ENCODE measurements at regions not wholly inside any gene's neighbourhood (a gene's known extent, or its start where the extent isn't known, plus 50 kb on each side); places are given as distances from the start of the nearest gene placed in this dataset.
"Not testable (repeated sequence)": the region's sequence is repeated elsewhere in the genome, so short reads cannot be mapped to it uniquely, and the experiment has no call there.

DNA sequence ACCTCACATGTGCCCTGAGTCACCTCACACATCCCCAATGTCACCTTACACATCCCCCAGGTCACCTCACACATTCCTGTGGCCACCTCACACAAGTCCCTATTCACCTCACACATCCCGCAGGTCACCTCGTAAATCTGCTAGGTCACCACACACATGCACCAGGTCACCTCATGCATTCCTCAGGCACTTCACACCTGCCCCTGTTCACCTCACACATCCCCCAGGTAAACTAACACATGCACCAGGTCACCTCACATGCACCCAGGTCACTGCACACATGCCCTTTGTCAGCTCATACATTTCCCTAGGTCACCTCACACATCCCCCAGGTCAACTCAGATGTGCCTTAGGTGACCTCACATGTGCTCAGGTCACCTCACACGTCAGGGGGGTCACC lies 639.8 kb downstream of the TMEM121 start:
- Histone ChIP-seq H3K27me3 (ENCODE audit: control insufficient read depth in 4 of 4, insufficient read depth in 4 of 4, low read length in 3 of 4) (peaks cover 0 to 11% (median 5%) of the 10 kb centered on the region in 4 donors), H3K27ac (ENCODE audit: low read depth in 1 of 2, low read length in 2 of 2) (no peak overlapping the region), H3K9ac (ENCODE audit: low read depth in 1 of 2, low read length in 2 of 2) (no peak overlapping the region), H3K4me1 (ENCODE audit: control insufficient read depth in 4 of 4, insufficient read depth in 4 of 4, low read length in 3 of 4) (no peaks in the 10 kb centered on the region), H3K4me3 (ENCODE audit: low read depth in 1 of 3, low read length in 3 of 3) (no peak overlapping the region), H3K36me3 (ENCODE audit: control insufficient read depth in 4 of 4, insufficient read depth in 3 of 4, low read depth in 1 of 4, low read length in 3 of 4) (no peaks in the 10 kb centered on the region), H3K9me3 (ENCODE audit: control insufficient read depth in 4 of 4, low read length in 3 of 4) (no peaks in the 10 kb centered on the region)
- 62% methylated on average over 3 of the region's 3 CpGs for WGBS
- DNase-seq (ENCODE audit: low spot score) = no peak
- TF ChIP-seq, protein P1, sequence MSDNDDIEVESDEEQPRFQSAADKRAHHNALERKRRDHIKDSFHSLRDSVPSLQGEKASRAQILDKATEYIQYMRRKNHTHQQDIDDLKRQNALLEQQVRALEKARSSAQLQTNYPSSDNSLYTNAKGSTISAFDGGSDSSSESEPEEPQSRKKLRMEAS (IDR thresholded peaks at IDR 0.05) = no peak
- no peak for TF ChIP-seq FOXA2 (IDR thresholded peaks at IDR 0.05)
- TF ChIP-seq NR2F2 (IDR thresholded peaks at IDR 0.05) = no peak
- no peak for TF ChIP-seq GABPA (IDR thresholded peaks at IDR 0.05 in 1 of 2, conservative IDR thresholded peaks at IDR 0.05 in 1 of 2)
- TF ChIP-seq YY1 (IDR thresholded peaks at IDR 0.05) = no peak
- TF ChIP-seq, protein P2, sequence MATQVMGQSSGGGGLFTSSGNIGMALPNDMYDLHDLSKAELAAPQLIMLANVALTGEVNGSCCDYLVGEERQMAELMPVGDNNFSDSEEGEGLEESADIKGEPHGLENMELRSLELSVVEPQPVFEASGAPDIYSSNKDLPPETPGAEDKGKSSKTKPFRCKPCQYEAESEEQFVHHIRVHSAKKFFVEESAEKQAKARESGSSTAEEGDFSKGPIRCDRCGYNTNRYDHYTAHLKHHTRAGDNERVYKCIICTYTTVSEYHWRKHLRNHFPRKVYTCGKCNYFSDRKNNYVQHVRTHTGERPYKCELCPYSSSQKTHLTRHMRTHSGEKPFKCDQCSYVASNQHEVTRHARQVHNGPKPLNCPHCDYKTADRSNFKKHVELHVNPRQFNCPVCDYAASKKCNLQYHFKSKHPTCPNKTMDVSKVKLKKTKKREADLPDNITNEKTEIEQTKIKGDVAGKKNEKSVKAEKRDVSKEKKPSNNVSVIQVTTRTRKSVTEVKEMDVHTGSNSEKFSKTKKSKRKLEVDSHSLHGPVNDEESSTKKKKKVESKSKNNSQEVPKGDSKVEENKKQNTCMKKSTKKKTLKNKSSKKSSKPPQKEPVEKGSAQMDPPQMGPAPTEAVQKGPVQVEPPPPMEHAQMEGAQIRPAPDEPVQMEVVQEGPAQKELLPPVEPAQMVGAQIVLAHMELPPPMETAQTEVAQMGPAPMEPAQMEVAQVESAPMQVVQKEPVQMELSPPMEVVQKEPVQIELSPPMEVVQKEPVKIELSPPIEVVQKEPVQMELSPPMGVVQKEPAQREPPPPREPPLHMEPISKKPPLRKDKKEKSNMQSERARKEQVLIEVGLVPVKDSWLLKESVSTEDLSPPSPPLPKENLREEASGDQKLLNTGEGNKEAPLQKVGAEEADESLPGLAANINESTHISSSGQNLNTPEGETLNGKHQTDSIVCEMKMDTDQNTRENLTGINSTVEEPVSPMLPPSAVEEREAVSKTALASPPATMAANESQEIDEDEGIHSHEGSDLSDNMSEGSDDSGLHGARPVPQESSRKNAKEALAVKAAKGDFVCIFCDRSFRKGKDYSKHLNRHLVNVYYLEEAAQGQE (IDR thresholded peaks at IDR 0.05) = no peak

DNA sequence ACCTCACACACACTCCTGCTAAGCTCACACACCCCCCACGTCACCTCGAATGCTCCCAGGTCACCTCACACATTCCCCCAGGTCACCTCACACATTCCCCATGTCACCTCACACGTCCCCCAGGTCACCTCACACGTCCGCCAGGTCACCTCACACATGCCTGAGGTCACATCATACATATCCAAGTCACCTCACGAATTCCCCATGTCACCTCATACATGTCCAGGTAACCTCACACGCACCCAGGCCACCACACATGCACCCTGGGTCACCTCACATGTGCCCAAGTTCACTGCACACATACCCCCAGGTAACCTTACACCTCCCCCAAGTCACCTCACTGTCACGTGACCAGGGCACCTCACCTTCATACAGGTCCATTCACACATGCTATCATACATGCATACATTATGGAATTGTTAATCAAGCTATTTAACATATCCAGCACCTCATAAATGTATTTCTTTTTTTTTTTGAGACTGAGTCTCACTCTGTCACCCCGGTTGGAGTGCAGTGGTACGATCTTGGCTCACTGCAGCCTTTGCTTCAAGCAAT lies 640.3 kb downstream of the TMEM121 start:
- Histone ChIP-seq H3K36me3 (ENCODE audit: control insufficient read depth in 4 of 4, insufficient read depth in 3 of 4, low read depth in 1 of 4, low read length in 3 of 4) (no peaks in the 10 kb centered on the region), H3K9me3 (ENCODE audit: control insufficient read depth in 4 of 4, low read length in 3 of 4) (no peaks in the 10 kb centered on the region), H3K9ac (ENCODE audit: low read depth in 1 of 2, low read length in 2 of 2) (no peak overlapping the region), H3K4me3 (ENCODE audit: low read depth in 1 of 3, low read length in 3 of 3) (no peak overlapping the region), H3K27me3 (ENCODE audit: control insufficient read depth in 4 of 4, insufficient read depth in 4 of 4, low read length in 3 of 4) (peaks cover 0 to 11% (median 5%) of the 10 kb centered on the region in 4 donors), H3K27ac (ENCODE audit: low read depth in 1 of 2, low read length in 2 of 2) (no peak overlapping the region), H3K4me1 (ENCODE audit: control insufficient read depth in 4 of 4, insufficient read depth in 4 of 4, low read length in 3 of 4) (no peaks in the 10 kb centered on the region)
- TF ChIP-seq HNF4A (conservative IDR thresholded peaks at IDR 0.05) = no peak
- no peak for DNase-seq (ENCODE audit: low spot score)
- 55% methylated on average over 10 of the region's 10 CpGs for WGBS

DNA sequence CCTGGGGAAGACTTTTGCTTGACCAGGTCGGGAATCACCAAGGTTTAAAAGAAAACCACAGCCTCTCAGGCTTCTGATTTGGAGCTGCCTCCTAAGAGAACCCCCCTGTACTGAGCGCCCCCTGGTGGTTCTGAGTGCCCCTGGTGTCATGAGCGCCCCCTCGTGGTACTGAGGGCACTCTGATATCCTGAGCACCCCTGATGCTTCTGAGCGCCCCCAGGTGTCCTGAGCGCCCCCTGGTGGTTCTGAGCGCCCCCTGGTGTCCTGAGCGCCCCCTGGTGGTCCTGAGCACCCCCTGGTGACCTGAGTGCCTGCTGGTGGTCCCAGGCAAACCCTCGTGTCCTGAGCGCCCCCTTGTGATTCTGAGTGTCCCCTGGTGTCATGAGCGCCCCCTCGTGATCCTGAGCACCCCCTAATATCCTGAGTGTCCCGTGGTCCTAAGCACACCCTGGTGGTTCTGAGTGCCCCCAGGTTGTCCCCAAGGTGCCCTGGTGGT lies 643.8 kb downstream of the TMEM121 start:
- TF ChIP-seq, protein P3, sequence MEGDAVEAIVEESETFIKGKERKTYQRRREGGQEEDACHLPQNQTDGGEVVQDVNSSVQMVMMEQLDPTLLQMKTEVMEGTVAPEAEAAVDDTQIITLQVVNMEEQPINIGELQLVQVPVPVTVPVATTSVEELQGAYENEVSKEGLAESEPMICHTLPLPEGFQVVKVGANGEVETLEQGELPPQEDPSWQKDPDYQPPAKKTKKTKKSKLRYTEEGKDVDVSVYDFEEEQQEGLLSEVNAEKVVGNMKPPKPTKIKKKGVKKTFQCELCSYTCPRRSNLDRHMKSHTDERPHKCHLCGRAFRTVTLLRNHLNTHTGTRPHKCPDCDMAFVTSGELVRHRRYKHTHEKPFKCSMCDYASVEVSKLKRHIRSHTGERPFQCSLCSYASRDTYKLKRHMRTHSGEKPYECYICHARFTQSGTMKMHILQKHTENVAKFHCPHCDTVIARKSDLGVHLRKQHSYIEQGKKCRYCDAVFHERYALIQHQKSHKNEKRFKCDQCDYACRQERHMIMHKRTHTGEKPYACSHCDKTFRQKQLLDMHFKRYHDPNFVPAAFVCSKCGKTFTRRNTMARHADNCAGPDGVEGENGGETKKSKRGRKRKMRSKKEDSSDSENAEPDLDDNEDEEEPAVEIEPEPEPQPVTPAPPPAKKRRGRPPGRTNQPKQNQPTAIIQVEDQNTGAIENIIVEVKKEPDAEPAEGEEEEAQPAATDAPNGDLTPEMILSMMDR (IDR thresholded peaks at IDR 0.05; ENCODE audit: low read depth, low read length, missing input control) = peak; percentile 37
- 52% methylated on average over 13 of the region's 13 CpGs for WGBS
- not testable (repeated sequence) for H3K4me3 ChIP-seq (ENCODE audit: low read depth in 1 of 3, low read length in 3 of 3); H3K9me3 ChIP-seq (ENCODE audit: control insufficient read depth in 4 of 4, low read length in 3 of 4); H3K9ac ChIP-seq (ENCODE audit: low read depth in 1 of 2, low read length in 2 of 2); H3K27ac ChIP-seq (ENCODE audit: low read depth in 1 of 2, low read length in 2 of 2); DNase-seq (ENCODE audit: low spot score); H3K36me3 ChIP-seq (ENCODE audit: control insufficient read depth in 4 of 4, insufficient read depth in 3 of 4, low read depth in 1 of 4, low read length in 3 of 4); H3K4me1 ChIP-seq (ENCODE audit: control insufficient read depth in 4 of 4, insufficient read depth in 4 of 4, low read length in 3 of 4)
- peaks cover 0 to 11% (median 2%) of the 10 kb centered on the region in 4 donors for H3K27me3 ChIP-seq (ENCODE audit: control insufficient read depth in 4 of 4, insufficient read depth in 4 of 4, low read length in 3 of 4)
